UCSD-AML1 (cell line): ENCODE measurements at regions not wholly inside any gene's neighbourhood (a gene's known extent, or its start where the extent isn't known, plus 50 kb on each side); places are given as distances from the start of the nearest gene placed in this dataset.
"Not testable (repeated sequence)": the region's sequence is repeated elsewhere in the genome, so short reads cannot be mapped to it uniquely, and the experiment has no call there.

Source experiments
- DNase-seq: peaks from one replicate; lab custom pipeline; 2025; ENCODE audit not compliant: unreplicated experiment; lab: John Stamatoyannopoulos, UW

DNA sequence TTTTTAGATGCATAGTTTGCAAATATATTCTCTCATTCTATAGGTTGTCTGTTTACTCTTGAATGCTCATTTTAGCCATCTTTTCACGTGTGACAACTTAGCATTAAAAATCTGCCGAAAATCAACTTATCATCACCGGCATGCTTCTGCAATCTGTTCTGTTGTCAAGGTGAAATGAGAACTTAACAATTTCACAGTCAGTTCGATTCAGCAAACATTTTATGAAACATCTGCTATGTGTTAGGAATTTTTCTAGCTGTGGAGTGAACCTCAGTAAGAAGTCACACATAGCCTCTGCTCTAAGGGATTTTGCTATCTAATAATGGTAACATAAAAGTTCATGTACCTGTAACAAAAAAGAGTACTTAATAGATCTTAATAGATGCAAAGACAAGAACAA lies 256.1 kb downstream of the ZWINT start:
- no peak for DNase-seq

DNA sequence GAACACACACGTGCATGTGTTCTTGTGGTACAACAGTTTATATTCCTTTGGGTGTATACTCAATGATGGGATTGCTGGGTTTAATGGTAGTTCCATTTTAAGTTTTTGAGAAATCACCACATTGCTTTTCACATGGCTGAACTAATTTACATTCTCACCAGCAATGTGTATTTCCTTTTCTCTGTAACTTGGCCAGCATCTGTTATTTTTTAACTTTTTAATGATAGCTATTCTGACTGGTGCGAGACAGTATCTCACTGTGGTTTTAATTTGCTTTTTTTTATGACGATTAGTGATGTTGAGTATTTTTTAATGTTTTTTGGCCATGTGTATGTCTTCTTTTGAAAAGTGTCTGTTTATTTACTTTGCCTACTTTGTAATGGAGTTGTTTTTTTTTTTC lies 256.6 kb downstream of the ZWINT start:
- no peak for DNase-seq

DNA sequence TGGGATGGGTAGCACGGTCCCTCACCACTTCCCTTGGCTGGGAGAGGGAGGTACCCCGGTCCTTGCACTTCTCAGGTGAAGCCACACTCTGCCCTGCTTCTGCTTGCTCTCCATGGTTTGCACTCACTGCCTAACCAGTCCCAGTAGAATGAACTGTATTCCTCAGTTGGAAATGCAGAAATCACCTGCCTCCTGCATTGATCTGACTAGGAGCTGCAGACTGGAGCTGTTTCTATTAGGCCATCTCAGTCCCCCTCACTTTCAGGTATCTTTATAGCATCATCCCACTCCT lies 264.9 kb downstream of the ZWINT start:
- no peak for DNase-seq

DNA sequence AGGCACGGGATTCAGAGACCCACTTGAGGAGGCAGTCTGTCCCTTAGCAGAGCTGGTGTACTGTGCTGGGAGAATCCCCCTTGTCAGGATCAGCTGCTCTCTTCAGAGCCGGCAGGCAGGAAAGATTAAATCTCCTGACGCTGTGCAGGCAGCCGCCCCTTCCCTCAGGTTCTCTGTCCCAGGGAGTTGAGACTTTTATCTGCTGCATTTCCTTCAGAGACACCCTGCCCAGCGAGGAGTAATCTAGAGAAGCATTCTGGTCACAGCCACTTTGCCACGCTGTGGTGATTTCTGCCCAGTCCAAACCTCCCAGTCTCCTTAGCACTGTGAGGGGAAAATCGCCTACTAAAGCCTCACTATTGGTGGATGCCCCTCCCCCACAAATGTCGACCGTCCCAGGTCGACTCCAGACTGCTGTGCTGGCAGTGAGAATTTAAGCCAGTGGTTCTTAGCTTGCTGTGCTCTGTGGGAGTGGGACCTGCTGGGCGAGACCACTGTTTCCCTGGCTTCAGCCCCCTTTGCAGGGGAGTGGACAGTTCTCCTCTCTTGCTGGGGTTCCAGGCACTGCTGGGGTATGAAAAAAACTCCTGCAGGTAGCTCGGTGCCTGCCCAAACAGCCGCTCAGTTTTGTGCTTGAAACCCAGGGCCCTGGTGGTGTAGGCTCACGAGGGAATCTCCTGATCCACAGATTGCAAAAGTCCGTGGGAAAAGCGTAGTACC lies 265.4 kb downstream of the ZWINT start:
- DNase-seq, result no peak

DNA sequence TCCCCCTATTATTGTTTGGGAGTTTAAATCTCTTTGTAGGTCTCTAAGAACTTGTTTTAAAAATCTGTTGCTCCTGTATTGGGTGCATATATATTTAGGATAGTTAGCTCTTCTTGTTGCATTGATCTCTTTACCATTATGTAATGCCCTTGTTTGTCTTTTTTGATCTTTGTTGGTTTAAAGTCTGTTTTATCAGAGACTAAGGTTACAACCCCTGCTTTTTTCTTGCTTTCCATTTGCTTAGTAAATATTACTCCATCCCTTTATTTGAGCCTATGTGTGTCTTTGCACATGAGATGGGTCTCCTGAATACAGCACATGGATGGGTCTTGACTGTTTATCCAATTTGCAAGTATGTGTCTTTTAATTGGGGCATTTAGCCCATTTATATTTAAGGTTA lies 267.4 kb downstream of the ZWINT start:
- not testable (repeated sequence) for DNase-seq

DNA sequence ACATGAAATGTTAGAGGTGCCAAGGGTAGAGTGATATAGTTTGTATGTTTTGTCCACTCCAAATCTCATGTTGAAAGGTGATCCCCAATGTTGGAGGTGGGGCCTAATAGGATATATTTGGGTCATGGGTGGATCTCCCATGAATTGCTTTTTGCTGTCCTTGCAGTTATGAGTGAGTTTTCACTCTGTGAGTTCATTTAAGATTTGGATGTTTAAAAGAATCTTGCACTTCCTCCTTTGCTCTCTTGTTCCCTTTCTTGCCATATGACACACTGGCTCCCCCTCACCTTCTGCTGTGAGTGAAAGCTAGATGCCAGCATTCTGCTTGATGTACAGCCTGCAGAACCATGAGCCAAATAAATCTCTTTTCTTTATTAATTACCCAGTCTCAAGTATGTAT lies 269.2 kb downstream of the ZWINT start:
- DNase-seq, result no peak

DNA sequence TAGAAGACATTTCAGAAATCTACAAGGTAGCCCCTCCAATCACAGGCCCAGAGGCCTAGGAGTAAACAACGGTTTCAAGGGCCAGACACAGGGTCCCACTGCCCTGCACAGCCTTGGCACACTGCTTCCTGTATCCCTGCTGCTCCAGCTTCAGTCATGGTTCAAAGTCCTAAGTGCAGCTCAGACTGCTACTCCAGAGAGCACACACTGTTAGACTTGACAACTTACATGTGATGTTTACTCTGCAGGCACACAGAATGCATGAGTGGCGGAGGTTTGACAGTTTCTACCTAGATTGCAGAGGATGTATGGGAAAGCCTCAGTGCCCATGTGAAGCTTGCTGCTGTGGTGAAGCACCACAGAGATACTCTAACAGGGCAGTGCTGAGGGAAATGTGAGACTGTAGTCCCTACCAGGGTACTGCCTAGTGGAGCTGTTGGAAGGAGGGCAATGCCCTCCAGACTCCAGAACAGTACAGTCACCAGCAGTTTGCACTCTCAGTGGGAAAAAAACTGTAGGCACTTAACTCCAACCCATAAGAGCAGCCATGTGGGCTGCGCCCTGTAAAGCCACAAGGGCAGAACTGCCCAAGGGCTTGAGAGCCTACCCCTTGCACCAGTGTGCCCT lies 270.0 kb downstream of the ZWINT start:
- DNase-seq, result no peak

DNA sequence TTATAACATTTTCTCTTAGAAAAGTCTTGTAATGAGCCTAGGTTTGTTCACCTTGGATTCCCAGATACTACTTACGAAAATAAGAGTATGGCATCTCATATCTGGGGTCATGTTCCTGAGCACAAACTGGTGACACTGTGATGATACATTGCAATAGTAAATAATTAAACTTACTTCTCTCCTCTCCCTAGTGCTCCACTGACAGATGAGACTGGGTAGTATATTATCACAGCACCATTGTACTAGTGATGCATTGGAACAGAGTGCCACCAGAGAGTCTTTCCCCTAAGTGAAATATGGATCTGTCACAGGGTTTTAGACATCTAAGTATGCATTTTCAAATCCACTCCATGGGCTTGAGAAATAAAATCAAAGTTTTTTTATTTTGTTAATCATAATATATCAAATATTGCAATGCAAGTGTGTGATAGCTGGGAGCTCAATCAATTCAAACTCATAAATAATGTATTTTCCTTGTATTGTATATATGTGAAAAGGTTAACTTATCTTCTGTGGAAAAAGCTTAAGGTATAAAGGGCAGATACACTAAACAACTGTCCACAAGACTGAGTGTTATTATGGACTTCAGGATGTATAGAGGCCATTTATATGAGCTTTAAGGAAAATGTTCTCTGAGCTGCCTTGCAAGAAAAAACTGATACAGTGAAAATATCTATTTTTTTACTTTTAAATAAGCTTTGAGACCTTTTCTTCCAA lies 275.5 kb downstream of the ZWINT start:
- no peak for DNase-seq

DNA sequence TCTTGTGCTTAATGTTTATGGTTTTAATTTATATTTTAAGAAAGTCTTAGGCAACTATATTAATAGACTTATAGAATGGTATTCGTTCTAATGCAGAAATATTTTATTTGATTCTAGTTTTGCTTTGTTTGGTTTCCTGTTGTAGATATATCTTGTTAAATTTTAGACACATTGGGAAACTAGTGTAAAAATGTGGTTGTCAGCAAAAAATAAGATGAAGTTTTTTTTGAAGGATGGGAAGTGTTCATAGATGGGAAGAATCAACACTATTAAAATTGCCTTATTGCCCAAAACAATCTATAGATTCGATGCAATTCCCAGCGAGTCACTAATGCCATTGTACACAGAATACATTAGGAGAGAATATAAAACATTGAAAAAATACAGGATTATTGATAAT lies 278.9 kb downstream of the ZWINT start:
- DNase-seq, result no peak

DNA sequence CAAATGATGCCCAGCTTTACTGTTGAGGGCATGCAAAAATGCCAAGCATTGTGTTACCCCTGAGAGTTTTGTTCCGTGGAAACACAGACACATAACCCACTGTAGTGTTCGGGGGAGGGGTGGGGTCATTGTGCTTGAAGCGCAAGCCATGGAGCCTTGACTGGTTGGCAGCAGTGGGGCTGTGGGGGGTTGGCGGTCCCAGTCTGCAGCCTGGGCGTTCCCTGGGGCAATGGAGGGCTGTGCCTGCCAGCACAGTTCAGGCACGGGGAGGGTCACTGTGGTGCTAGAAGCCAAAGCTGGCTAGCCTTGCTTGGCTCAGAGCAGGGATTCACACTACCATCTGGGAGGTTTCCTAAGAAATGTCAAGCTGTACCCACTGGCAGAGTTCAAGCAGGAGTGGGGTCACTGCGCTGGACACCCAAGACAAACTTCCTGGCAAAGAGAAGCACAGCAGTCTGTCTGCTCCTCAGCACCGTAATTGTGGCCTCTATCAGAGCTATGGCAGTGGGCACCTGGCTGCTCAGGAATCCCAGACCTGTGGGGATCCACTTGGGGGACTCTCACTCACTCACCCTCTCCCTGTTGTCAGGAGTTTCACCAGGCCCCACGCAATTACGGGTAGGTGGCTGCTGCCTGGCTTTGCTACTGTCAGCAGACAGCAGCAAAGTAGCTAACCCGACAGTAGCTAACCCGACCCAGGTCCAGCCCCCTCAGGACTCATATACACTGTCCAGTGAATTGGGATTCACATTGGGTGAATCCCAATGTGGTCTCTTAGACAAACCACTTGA lies 292.4 kb downstream of the ZWINT start:
- DNase-seq, result no peak

DNA sequence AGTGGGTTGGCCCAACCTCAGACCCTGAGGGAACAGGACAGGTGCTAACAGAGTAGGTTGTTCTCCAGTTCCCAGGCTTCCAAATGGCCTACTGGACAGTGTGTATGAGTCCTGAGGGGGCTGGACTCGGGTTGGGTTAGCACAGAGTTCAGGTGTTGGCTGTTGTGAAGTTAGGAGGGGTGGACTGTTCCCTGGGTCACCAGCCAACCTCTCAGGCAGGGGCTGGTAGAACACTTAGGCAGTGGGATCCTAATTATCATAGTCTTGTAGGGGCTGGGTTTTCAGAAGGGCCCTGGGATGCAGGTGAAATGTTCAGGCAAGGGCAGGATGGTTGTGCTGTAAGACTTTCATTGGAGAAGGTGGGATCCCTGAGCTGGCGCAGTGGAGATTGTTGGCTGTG lies 293.0 kb downstream of the ZWINT start:
- DNase-seq, result no peak

DNA sequence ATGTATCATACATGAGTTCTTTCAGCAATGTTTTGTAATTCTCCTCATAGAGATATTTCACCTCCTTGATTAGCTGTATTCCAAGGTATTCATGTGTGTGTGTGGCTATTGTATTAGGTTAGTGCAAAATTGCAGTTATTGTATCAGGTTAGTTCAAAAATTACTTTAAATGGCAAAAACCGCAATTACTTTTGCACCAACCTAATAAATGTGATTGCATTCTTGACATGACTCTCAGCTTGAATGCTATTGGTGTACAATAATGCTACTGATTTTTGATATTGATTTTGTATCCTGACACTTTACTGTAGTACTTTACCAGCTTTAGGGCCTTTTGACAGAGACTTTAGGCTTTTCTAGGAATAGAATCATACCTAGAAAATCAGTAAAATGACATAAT lies 297.4 kb downstream of the ZWINT start:
- no peak for DNase-seq

DNA sequence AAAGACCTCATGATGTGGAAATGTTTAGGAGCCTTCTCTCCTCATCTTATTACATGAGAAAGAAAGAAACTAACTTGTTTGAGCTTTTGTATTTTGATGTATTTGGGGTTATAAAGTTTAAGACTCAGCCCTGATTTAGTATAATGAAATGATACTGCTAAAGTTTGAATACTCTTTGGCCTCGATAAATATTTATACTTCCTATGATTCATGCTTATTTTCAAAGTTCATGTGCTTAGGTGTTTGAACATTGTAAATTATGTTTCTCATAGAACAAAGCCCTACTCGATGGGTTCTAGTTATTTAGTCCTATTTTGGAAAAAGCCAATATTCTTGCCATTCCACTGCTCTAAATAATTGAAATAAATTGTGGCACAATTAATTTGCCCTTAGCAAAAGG lies 303.2 kb downstream of the ZWINT start:
- DNase-seq, result no peak

DNA sequence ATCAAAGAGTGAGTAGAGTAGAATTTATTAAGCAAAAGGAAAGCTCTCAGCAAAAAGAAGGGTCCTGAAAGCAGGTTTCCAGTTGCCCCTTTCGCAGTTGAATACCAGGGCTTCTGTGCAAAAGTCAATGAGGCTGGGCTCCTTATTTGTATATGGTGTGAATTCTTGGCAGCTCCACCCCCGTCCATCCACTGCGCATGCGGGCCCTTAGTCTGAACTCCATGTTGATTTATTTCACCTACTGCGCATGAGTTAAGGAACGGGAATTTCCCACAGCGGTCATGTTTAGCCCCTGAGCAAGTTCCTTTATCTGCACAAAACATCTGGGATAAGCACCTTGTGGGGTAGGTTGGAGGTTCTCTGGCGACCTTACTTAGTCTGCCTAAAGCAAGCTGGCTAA lies 325.6 kb downstream of the ZWINT start:
- no peak for DNase-seq

DNA sequence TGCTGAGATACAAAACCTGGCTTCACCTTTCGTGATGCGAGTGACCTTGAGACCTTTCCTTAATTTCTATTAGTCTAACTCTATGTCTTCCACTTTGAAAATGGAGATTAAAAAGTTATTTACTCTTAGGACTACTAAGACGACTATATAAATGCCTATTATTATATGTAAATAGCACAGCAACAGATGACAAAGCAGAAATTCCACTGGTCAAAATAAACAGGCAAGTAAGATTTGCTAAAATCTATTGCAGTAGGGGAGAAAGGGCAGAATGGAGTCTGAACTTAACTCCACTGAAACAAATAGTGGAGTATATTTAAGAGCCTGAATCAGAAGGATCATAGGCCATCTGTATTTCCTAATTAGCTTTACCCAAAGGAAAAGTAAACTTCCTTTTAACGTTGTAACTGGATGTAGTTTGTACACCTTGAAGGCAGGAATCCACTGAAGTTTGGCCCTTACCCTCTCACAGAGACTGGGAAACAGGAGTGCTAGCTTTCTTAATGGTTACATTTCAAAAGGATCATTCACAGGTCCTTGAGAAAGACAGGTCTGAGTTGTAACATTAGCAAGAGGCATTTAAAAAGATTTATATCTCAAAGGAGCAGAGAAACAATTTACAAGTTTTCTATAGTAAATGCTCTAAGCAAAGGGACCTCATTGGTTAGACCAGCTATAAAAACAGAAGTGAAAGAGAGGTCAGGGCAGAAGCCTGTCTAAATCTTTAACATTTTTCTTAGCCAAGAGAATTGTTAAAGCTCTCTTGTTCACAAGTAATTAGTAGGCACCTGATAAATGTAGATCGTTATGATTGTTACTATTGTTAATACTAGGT lies 332.5 kb downstream of the ZWINT start:
- no peak for DNase-seq

DNA sequence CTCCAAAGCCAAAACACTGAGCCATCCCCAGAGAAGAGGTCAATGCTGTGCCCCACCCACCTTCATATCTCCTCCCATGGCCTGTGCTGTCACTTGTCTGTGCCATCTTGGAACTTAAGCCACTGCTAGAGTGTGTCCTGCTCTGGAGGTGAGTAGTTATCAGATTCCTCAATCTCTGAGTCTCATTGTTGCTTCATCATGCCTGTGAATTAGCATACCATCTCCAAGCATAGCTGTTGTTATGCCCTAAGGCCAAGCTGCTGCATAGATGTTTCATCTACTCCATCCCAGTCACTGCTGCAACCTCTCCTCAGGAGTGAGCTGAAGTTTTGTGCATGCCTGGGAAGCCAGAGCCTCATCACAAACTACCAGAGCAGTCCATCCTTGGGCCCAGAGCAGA lies 349.0 kb downstream of the ZWINT start:
- DNase-seq, result peak; percentile 1

DNA sequence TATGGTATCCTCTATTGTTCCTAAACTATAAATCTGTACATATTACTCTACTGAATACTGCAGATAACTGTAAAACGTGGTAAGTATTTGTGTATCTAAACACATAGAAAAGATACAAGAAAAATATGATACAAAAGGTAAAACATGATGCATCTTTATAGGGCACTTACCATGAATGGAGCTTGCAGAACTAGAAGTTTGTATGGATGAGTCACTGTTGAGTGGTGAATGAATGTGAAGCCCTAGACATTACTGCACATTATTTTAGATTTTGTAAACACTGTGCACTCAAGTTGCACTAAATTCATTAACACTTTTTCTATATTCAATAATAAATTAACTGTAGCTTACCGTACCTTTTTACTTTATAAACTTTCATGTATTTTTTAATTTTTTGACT lies 357.5 kb downstream of the ZWINT start:
- DNase-seq, result no peak

DNA sequence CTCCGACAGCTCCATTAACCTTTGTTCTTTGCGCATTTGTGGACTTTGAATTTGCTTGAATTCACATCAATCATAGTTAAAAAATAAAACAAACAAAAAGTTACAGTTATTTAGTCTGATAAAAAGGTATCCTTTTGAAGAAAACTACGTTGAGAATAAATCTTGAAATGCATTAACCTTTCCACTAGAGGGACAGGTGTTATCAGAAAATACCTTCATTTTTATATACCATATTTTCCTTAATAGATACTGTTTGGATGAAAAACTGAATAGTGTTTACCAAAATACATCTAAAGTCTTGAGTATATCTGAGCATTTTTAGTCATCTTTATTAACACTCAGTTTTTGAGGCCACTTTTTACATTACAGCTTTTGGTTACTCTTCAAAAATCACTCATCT lies 371.9 kb downstream of the ZWINT start:
- DNase-seq, result no peak

DNA sequence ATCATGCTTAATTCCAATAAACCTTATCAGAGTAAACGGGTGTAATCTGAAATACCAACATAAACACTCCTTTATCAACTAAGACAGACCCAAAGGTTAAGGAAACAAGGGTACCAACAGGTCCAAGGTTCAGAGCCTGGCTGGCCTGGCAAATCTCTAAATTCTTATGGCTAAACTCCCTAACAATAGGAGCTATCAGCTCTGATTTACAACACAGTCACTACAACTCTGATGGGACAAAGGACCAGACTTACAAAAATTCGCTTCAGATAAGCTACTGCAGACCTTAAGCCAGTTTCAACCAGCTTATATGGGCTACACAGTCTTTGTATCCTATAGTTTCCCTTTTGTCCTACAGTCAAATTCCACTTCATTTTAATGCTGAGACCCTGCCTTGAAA lies 381.9 kb downstream of the ZWINT start:
- DNase-seq, result no peak

DNA sequence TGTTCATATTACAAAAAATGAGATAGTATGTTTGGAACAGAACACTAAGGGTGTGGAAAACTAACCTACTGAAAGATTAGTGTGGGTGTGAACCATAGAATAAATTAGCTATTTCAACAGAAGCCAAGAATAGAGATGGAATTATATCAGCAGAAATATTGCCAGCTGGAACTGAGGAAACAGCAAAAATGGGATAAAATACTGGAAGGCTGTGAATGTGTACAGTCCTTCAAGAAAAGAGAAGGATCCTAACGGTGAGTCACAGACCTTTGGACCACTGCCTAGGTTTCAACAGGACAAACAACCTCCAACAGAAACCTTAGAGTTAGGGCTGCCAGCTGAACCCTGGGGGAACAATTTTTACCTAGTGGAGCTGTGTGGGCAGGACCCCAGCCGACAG lies 395.0 kb downstream of the ZWINT start:
- no peak for DNase-seq

DNA sequence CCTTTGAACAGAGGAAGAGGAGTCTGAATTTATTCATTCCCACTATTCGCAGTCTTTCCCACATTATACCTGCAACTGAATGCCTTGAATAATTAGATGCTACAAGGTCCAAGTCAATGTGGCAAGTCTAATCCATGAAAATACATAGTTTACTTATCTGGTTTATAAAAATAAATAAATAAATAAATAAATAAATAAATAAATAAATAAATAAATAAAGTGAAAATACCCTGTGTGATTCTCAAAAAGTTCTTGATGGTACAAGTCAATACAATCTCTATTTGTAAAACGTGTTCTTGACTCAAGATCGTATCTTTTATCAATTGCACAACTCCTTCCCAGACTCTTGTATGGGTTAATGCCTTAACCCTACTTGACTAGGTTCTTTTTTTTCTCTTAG lies 417.7 kb downstream of the ZWINT start:
- no peak for DNase-seq
